ENCODE measurements at regions not wholly inside any gene's neighbourhood (a gene's known extent, or its start where the extent isn't known, plus 50 kb on each side); places are given as distances from the start of the nearest gene placed in this dataset.
"Not testable (repeated sequence)": the region's sequence is repeated elsewhere in the genome, so short reads cannot be mapped to it uniquely, and the experiment has no call there.

DNA sequence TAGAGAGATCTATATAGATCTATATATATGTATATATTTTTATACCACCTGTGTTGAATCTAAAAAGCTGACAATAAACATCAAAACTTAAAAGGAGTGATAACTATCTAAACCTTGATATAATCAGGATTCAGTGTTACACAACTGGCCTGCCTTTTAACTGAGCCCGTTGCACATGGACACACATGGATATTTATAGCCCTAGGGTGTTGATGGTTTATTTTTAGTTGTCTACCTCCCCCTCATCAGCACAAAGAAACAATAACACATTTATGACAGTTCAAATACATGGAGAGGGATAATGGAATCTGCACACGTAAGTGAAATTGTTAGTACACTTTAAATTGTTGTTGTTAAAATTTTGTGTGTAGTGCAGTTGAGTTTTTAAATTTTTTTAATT is 336.9 kb downstream of the ZNF248 start:
- Histone ChIP-seq H3K4me1 (no peaks in the 10 kb centered on the region), H3K27ac (no peak overlapping the region), H3K4me3 (no peak overlapping the region), H3K36me3 (no peaks in the 10 kb centered on the region), H3K9me3 (no peaks in the 10 kb centered on the region), H3K27me3 (no peaks in the 10 kb centered on the region)
- TF ChIP-seq, protein P1, sequence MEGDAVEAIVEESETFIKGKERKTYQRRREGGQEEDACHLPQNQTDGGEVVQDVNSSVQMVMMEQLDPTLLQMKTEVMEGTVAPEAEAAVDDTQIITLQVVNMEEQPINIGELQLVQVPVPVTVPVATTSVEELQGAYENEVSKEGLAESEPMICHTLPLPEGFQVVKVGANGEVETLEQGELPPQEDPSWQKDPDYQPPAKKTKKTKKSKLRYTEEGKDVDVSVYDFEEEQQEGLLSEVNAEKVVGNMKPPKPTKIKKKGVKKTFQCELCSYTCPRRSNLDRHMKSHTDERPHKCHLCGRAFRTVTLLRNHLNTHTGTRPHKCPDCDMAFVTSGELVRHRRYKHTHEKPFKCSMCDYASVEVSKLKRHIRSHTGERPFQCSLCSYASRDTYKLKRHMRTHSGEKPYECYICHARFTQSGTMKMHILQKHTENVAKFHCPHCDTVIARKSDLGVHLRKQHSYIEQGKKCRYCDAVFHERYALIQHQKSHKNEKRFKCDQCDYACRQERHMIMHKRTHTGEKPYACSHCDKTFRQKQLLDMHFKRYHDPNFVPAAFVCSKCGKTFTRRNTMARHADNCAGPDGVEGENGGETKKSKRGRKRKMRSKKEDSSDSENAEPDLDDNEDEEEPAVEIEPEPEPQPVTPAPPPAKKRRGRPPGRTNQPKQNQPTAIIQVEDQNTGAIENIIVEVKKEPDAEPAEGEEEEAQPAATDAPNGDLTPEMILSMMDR (IDR thresholded peaks at IDR 0.05), result no peak
- DNase-seq, result no peak
- intact Hi-C loops (cut with DNase I; ENCODE audit: low total_unique reads), result no loop called here

GRCh38 chr10:37510520-37510919 is 346.9 kb downstream of the ZNF248 start:
- peaks cover 0 to 20% (median 15%) of the 10 kb centered on the region in 3 donors for H3K9me3 ChIP-seq
- H3K36me3 ChIP-seq; intact Hi-C loops (cut with DNase I; ENCODE audit: low total_unique reads); DNase-seq; H3K4me3 ChIP-seq; H3K27ac ChIP-seq; H3K4me1 ChIP-seq; H3K27me3 ChIP-seq: not testable (repeated sequence)

- Histone ChIP-seq H3K4me3 (no peak overlapping the region), H3K9me3 (no peaks in the 10 kb centered on the region), H3K27me3 (no peaks in the 10 kb centered on the region), H3K36me3 (no peaks in the 10 kb centered on the region), H3K27ac (no peak overlapping the region), H3K4me1 (no peaks in the 10 kb centered on the region)
- intact Hi-C loops (cut with DNase I; ENCODE audit: low total_unique reads), result no loop called here
- TF ChIP-seq, protein P1 (IDR thresholded peaks at IDR 0.05), result no peak
- no peak for DNase-seq
Measured at GRCh38 chr10:37496061-37496460, 361.3 kb downstream of the ZNF248 start.

DNA sequence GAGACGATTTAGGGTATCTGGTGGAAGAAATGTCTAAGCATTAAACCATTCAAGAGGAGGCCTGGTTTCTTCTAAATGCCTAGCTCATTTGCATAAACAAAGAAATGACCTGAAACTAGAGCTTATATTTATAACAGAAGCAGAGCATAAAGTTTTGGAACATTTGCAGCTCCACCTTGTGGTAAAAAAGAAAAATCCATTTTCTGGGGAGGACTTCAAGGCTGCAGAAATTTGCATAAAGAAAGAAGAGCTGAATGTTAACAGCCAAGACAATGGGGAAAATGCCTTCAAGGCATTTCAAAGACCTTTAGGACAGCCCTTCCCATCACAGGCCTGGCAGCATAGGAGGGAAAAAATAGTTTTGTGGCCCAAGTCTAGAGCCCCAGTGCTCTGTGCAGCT is 362.0 kb downstream of the ZNF248 start:
- Histone ChIP-seq H3K27me3 (no peaks in the 10 kb centered on the region), H3K27ac (no peak overlapping the region), H3K36me3 (no peaks in the 10 kb centered on the region), H3K9me3 (no peaks in the 10 kb centered on the region), H3K4me3 (no peak overlapping the region), H3K4me1 (no peaks in the 10 kb centered on the region)
- no peak for DNase-seq
- intact Hi-C loops (cut with DNase I; ENCODE audit: low total_unique reads), result no loop called here
- TF ChIP-seq, protein P1 (IDR thresholded peaks at IDR 0.05), result peak; percentile 7 to 18

- intact Hi-C loops (cut with DNase I; ENCODE audit: low total_unique reads); DNase-seq; H3K4me1 ChIP-seq; H3K36me3 ChIP-seq; H3K27me3 ChIP-seq; H3K9me3 ChIP-seq; H3K27ac ChIP-seq; H3K4me3 ChIP-seq: not testable (repeated sequence)
Measured at GRCh38 chr10:37493185-37493796, 364.1 kb downstream of the ZNF248 start.

DNA sequence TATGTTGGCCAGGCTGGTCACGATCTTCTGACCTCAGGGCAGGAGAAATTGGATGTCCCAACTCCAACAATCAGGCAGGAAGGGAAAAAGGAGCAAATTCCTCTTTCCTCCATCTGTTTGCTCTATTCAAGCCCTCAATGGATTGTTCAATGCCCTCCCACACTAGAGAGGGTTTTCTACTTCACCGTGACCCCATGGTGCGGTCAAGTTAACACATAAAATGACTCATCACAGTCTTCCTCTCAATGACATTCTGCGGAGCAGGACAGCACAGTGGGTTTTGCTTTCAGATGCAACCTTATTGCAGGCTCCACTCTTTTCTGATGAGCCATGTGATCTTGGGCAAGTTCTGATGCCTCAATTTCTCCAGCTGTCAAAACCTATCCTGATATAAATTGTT is 364.9 kb downstream of the ANKRD30A start:
- intact Hi-C loops (cut with DNase I; ENCODE audit: low total_unique reads), result no loop called here
- H3K27ac ChIP-seq, result no peak overlapping the region
- TF ChIP-seq, protein P1 (IDR thresholded peaks at IDR 0.05), result no peak
- no peak for DNase-seq
- H3K36me3 ChIP-seq, result no peaks in the 10 kb centered on the region
- peaks cover 0 to 4% (median 0%) of the 10 kb centered on the region in 4 donors for H3K4me1 ChIP-seq
- no peak overlapping the region for H3K4me3 ChIP-seq
- H3K27me3 ChIP-seq, result no peaks in the 10 kb centered on the region
- H3K9me3 ChIP-seq, result no peaks in the 10 kb centered on the region

- Histone ChIP-seq H3K4me1 (peaks cover 0 to 4% (median 0%) of the 10 kb centered on the region in 4 donors), H3K4me3 (no peak overlapping the region), H3K36me3 (no peaks in the 10 kb centered on the region), H3K27me3 (no peaks in the 10 kb centered on the region), H3K9me3 (no peaks in the 10 kb centered on the region), H3K27ac (no peak overlapping the region)
- intact Hi-C loops (cut with DNase I; ENCODE audit: low total_unique reads), result no loop called here
- TF ChIP-seq, protein P1 (IDR thresholded peaks at IDR 0.05), result no peak
- DNase-seq, result no peak
Measured at GRCh38 chr10:37489658-37490003, 364.2 kb downstream of the ANKRD30A start.

All from tibial artery (tissue), 4 donors.